BLaER1 treated with 17β-estradiol and CSF1 and Interleukin-3, amounts not matched to agents 10 nM and 100 nM (cell line): ENCODE measurements at regions not wholly inside any gene's neighbourhood (a gene's known extent, or its start where the extent isn't known, plus 50 kb on each side); places are given as distances from the start of the nearest gene placed in this dataset.

Experiments
- H3K27ac ChIP-seq, 11 experiments: shearing (Covaris generic); formaldehyde crosslinking; 2 replicates each; pipeline ENCODE4 v1.8.1; 2022
- H3K27me3 ChIP-seq, 11 experiments: shearing (Covaris generic); formaldehyde crosslinking; 2 replicates each; pipeline ENCODE4 v1.8.1; 2022
- H3K36me3 ChIP-seq, 11 experiments: shearing (Covaris generic); formaldehyde crosslinking; 2 replicates each; pipeline ENCODE4 v1.8.1; 2022
- H3K4me1 ChIP-seq, 10 experiments: shearing (Covaris generic); formaldehyde crosslinking; 2 replicates each; pipeline ENCODE4 v1.8.1; 2022
- H3K4me2 ChIP-seq, 11 experiments: shearing (Covaris generic); formaldehyde crosslinking; 2 replicates each; pipeline ENCODE4 v1.8.1; 2022
- H3K4me3 ChIP-seq, 10 experiments: shearing (Covaris generic); formaldehyde crosslinking; 2 replicates each; pipeline ENCODE4 v1.8.1; 2022
- H3K9ac ChIP-seq, 11 experiments: shearing (Covaris generic); formaldehyde crosslinking; 2 replicates each; pipeline ENCODE4 v1.8.1; 2022
- H3K9me3 ChIP-seq, 11 experiments: shearing (Covaris generic); formaldehyde crosslinking; replicated peaks in 1 of 11; 2 replicates each; pipeline ENCODE4 v1.8.1; 2022
- H4K20me1 ChIP-seq, 11 experiments: shearing (Covaris generic); formaldehyde crosslinking; 2 replicates each; pipeline ENCODE4 v1.8.1; 2022
- Cebpa-rat ChIP-seq, 11 experiments: shearing (Covaris generic); IDR thresholded peaks; 2 replicates each; pipeline ENCODE4 v1.8.1; 2022

DNA sequence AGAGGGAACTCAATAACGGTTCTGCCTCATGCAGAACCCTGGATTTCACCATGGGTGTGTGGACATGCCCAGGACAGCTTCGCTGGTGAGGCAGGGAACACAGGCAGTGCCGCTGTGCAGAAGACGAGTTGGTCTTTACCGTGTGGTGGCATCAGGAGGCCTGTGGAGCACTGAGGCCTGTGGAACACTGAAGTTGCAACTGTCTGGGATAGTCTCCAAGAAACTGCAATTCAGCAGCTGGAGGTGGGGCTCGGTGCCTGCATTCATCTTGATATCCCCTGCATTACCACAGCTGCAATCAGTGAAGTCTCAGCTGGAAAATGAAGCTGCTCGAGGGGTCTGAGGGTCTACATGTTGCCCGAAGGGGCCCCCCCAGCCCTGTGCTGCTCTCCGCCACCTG, 202.4 kb upstream of the CDH4 start:
- H4K20me1 ChIP-seq, result no peaks in the 10 kb centered on the region
- no peak overlapping the region for H3K4me2 ChIP-seq
- no peak overlapping the region for H3K27ac ChIP-seq
- H3K9me3 ChIP-seq, result peaks cover 0 to 9% (median 6%) of the 10 kb centered on the region in 11 experiments; a peak in 5 of 22 replicates
- peaks cover 0 to 27% (median 14%) of the 10 kb centered on the region in 10 experiments; a peak in 10 of 20 replicates for H3K4me1 ChIP-seq
- H3K4me3 ChIP-seq, result no peak overlapping the region
- H3K27me3 ChIP-seq, result no peaks in the 10 kb centered on the region
- H3K36me3 ChIP-seq, result no peaks in the 10 kb centered on the region
- no peak for TF ChIP-seq Cebpa-rat (IDR thresholded peaks at IDR 0.05)
- H3K9ac ChIP-seq, result no peak overlapping the region

DNA sequence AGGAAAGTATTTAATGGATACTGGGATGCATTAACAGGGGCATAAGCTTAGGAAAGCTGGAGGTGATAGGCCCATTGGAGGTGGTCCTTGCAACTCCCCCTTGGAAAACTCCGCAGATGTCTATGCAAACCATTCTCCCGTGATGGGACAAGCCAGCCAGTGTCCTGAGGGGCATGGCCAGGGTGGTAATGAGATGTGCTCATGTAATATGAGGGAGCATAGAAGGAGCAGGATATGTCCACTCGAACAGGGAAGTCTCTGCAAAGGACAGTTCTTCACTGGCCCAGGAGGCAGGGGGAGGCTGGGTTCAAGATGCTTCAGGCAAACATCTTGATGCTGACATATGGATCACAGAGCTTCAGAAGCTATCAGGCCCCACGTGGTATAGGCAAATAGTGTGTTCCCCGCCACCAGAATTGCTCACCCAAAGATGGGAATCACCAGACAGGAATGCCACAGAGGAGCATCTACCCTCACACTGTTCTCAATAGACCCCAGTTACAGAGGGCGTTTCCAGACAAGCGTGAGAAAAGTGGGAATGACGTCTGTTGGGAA, 201.6 kb upstream of the CDH4 start:
- Histone ChIP-seq H3K27me3 (no peaks in the 10 kb centered on the region), H3K9ac (no peak overlapping the region), H3K27ac (no peak overlapping the region), H4K20me1 (no peaks in the 10 kb centered on the region), H3K4me3 (no peak overlapping the region), H3K36me3 (no peaks in the 10 kb centered on the region), H3K9me3 (peaks cover 0 to 9% (median 6%) of the 10 kb centered on the region in 11 experiments; a peak in 5 of 22 replicates), H3K4me2 (no peak overlapping the region), H3K4me1 (peaks cover 0 to 27% (median 14%) of the 10 kb centered on the region in 10 experiments; a peak in 10 of 20 replicates)
- TF ChIP-seq Cebpa-rat (IDR thresholded peaks at IDR 0.05), result no peak

DNA sequence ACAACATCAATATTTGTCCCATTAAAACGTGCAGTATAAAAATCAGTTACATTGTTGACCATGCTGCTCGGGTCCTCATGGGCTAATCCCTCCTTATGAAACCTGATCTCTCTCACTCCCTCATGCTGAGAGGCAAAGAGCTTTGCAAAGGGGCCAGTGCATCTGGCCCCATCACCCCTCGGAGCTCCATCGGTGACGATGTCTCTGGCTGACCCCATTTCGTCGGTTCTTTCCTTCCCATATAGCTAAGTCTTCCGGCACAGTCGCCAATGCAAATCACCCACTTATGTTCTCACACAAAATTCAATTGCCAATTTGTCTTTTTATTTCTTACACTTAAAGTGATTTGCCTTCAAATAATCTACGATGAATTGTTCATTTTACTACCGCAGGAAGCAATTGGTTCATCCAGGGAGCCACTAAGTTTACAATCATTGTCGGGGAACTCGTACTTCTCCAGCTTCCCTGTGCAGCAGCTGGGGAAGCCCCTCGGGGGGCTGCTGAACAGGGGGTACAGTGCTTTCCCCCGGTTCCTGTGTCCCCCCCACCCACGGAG, 199.8 kb upstream of the CDH4 start:
- Histone ChIP-seq H3K4me3 (no peak overlapping the region), H3K36me3 (no peaks in the 10 kb centered on the region), H3K27ac (no peak overlapping the region), H3K27me3 (no peaks in the 10 kb centered on the region), H4K20me1 (no peaks in the 10 kb centered on the region; a peak in 2 of 22 replicates), H3K9me3 (peaks cover 0 to 9% (median 6%) of the 10 kb centered on the region in 11 experiments; a peak in 5 of 22 replicates), H3K4me1 (peaks cover 0 to 27% (median 14%) of the 10 kb centered on the region in 10 experiments; a peak in 10 of 20 replicates), H3K4me2 (peak overlapping the region in 3 of 11 experiments; percentile 9 to 28 (median 11); a peak in 3 of 22 replicates), H3K9ac (no peak overlapping the region)
- no peak for TF ChIP-seq Cebpa-rat (IDR thresholded peaks at IDR 0.05)

DNA sequence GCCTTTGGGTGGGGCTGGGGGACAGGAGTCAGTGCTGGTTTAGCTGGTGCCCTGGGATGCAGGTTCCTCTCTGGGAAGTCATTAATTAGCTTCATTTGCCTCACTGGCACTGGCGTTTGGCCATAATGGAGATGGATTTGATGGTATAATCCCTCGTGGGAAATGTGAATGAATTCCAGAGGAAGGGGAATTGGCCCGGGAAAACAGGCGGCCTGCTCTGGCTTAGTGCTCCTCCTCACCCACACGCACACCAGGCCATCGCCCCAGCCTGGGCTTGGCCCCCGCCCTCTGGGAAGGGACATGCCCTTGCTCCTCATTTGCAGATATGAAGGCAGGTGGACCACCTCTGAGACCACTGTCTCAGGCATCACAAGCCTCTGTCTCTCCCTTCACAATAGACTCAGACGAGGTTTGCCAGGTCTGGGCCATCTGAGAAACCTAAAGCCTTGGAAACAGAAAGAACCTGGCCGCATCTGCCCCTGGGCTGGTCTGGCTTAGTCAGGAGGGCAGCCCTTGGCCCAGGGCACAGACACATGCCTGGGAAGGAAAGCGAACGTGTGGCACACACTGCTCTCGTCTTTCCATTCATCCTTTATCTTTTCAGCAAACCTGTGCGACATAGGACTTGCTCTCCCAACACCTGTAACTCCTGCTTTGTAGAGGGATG, 199.2 kb upstream of the CDH4 start:
- no peak overlapping the region for H3K27ac ChIP-seq

DNA sequence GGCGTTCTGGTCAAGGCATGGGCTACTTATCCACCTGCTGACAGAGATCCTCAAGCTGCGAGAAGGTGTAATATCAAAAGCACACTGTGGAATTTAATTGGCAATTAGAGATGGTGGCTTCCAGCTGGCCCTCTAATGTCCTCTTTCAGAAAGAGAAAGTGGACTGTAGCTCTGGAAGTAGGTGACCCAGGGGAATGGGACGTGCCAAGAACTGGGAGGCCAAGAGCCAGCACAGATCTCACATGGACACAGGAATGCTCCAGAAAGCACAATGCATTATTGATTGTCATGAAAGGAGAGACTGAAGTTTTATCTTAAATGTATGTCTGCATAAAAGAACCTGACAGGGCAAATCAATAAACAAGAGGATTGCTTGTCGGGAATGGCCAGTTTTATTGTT, 198.6 kb upstream of the CDH4 start:
- Histone ChIP-seq H3K9me3 (peaks cover 0 to 5% (median 4%) of the 10 kb centered on the region in 11 experiments; a peak in 5 of 22 replicates), H3K27ac (no peak overlapping the region), H3K4me1 (peaks cover 0 to 27% (median 14%) of the 10 kb centered on the region in 10 experiments; a peak in 10 of 20 replicates), H3K36me3 (no peaks in the 10 kb centered on the region), H3K27me3 (no peaks in the 10 kb centered on the region), H3K4me2 (peak overlapping the region in 7 of 11 experiments; percentile 24 to 63 (median 51); a peak in 11 of 22 replicates), H3K9ac (no peak overlapping the region), H3K4me3 (no peak overlapping the region), H4K20me1 (no peaks in the 10 kb centered on the region; a peak in 2 of 22 replicates)
- no peak for TF ChIP-seq Cebpa-rat (IDR thresholded peaks at IDR 0.05)

More for the DNA sequence above, 199.2 kb upstream of the CDH4 start:
- H3K4me2 ChIP-seq, result peak overlapping the region in 4 of 11 experiments; percentile 30 to 63 (median 54); a peak in 4 of 22 replicates
- TF ChIP-seq Cebpa-rat (IDR thresholded peaks at IDR 0.05), result no peak
- H3K36me3 ChIP-seq, result no peaks in the 10 kb centered on the region
- no peaks in the 10 kb centered on the region for H3K27me3 ChIP-seq
- no peak overlapping the region for H3K9ac ChIP-seq
- no peaks in the 10 kb centered on the region; a peak in 2 of 22 replicates for H4K20me1 ChIP-seq
- no peak overlapping the region for H3K4me3 ChIP-seq
- peaks cover 0 to 27% (median 14%) of the 10 kb centered on the region in 10 experiments; a peak in 10 of 20 replicates for H3K4me1 ChIP-seq
- peaks cover 0 to 9% (median 6%) of the 10 kb centered on the region in 11 experiments; a peak in 5 of 22 replicates for H3K9me3 ChIP-seq

DNA sequence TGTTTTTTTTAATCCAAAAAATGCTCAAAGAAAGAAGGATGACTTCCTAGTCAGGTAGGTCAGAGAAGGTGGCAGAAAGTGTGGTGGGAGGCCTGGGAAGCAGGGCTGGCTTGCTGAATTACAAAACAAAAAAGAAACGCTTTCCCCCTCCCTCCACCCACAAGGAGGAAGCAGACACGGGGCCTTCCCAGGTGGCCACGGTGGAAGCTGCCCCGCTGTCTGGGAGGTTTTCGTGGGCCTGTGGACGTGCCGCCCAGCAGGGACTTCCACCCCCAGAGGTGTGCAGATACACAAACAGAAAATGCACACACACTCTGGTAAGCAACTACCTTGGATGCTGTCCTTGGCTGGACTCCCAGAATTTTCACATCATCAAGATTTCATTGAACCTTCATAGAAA, 198.2 kb upstream of the CDH4 start:
- Histone ChIP-seq H3K27me3 (no peaks in the 10 kb centered on the region), H3K36me3 (no peaks in the 10 kb centered on the region), H3K4me1 (peaks cover 0 to 27% (median 14%) of the 10 kb centered on the region in 10 experiments; a peak in 10 of 20 replicates), H3K4me3 (no peak overlapping the region), H4K20me1 (no peaks in the 10 kb centered on the region; a peak in 2 of 22 replicates), H3K9ac (no peak overlapping the region), H3K27ac (no peak overlapping the region), H3K4me2 (peak overlapping the region in 8 of 11 experiments; percentile 12 to 63 (median 44); a peak in 12 of 22 replicates), H3K9me3 (peaks cover 0 to 1% (median 0%) of the 10 kb centered on the region in 11 experiments; a peak in 5 of 22 replicates)
- no peak for TF ChIP-seq Cebpa-rat (IDR thresholded peaks at IDR 0.05)

DNA sequence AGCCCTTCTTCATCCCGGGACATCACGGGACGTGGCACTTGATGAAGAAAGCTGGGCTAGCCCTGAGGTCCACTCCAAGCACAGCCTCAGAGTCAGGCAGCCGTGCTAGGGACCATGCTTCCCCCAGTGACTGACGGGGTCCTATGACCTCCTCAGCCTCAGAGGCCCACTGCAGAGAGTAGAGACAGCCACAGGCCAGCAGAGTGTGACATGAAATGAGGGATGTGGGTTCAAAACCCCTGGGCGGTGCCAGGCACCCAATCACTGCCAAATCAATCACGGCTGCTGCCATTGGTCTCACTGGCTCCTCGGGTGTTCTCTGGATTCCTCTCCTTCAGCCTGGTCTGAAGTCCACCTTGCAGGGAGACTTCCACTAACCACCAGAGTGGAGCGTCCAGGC, 197.7 kb upstream of the CDH4 start:
- Histone ChIP-seq H4K20me1 (no peaks in the 10 kb centered on the region; a peak in 2 of 22 replicates), H3K4me2 (peak overlapping the region in 8 of 11 experiments; percentile 12 to 63 (median 44); a peak in 9 of 22 replicates), H3K27me3 (no peaks in the 10 kb centered on the region), H3K9ac (no peak overlapping the region), H3K27ac (no peak overlapping the region), H3K4me1 (peaks cover 0 to 27% (median 14%) of the 10 kb centered on the region in 10 experiments; a peak in 10 of 20 replicates), H3K9me3 (no peaks in the 10 kb centered on the region), H3K36me3 (no peaks in the 10 kb centered on the region), H3K4me3 (no peak overlapping the region)
- TF ChIP-seq Cebpa-rat (IDR thresholded peaks at IDR 0.05), result no peak

DNA sequence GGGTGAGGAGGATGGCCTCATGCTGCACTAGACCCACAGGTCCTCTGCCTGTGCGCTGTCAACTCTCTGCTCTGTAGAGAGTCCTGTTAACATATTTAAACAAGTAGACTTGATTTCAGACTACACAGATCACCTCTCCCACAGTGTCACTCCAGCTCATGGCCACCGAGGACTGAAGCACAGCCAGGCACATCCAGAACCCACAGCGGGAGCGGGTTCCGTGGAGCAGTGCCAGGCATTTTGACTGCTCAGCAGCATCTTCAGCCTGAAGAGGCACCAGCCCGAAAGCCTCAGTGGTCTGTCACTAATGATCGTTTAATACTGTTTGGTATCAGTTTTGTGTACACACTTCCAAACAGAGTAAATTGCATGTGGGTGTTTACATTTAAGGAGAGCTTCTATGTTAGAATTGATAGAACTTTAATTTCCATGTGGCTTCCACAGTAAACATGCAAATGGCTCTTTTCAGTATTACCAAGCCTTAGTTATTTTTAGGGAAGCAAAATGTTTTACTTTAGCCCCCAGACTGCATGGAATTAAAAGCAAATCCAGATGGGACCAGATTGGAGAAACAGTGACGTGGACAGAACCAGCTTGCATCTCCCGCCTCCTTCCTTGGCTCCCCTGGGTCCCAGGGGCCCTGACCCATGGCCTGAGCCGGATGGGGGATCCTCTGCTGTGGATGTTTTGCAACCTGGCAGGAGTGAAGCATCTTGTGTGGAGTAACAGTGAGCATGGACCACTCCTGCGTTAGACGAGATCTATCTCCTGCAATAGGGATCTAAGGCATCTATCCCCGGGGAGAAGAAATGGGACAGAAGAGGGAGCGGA, 196.7 kb upstream of the CDH4 start:
- H3K4me3 ChIP-seq, result no peak overlapping the region
- no peaks in the 10 kb centered on the region; a peak in 2 of 22 replicates for H4K20me1 ChIP-seq
- no peak for TF ChIP-seq Cebpa-rat (IDR thresholded peaks at IDR 0.05)
- H3K36me3 ChIP-seq, result no peaks in the 10 kb centered on the region
- H3K4me2 ChIP-seq, result no peak overlapping the region
- H3K27ac ChIP-seq, result no peak overlapping the region
- no peaks in the 10 kb centered on the region for H3K9me3 ChIP-seq
- peaks cover 0 to 27% (median 14%) of the 10 kb centered on the region in 10 experiments; a peak in 10 of 20 replicates for H3K4me1 ChIP-seq
- no peak overlapping the region for H3K9ac ChIP-seq
- no peaks in the 10 kb centered on the region for H3K27me3 ChIP-seq
